ENCODE measurements at regions not wholly inside any gene's neighbourhood (a gene's known extent, or its start where the extent isn't known, plus 50 kb on each side); places are given as distances from the start of the nearest gene placed in this dataset.

DNA sequence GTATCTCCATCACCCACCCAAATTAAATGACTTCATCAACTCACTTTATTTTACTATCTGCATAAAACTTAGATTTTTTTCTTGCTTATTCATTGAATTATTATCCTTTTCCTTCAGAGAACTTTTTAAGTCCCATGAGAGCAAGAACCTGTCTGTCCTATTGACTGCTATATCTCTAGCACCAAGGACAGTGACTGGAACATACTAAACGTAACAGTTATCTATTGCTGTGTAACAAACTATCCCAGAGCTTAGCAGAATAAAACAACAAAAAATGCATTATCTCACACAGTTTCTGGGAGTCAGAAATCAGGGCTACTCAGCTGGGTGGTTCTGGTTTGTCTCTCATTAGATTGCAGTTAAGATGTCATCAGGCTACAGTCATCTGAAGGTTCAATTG, 401.7 kb upstream of the AUTS2 start:
- H3K4me3 ChIP-seq (ENCODE audit: low read depth, low read length), result no peak overlapping the region
- H3K27me3 ChIP-seq (ENCODE audit: control insufficient read depth, insufficient read depth, low read length), result no peaks in the 10 kb centered on the region
- no peaks in the 10 kb centered on the region for H3K36me3 ChIP-seq (ENCODE audit: control insufficient read depth, insufficient read depth, low read length)
- DNase-seq (ENCODE audit: low read depth), result no peak
- TF ChIP-seq, protein P1, sequence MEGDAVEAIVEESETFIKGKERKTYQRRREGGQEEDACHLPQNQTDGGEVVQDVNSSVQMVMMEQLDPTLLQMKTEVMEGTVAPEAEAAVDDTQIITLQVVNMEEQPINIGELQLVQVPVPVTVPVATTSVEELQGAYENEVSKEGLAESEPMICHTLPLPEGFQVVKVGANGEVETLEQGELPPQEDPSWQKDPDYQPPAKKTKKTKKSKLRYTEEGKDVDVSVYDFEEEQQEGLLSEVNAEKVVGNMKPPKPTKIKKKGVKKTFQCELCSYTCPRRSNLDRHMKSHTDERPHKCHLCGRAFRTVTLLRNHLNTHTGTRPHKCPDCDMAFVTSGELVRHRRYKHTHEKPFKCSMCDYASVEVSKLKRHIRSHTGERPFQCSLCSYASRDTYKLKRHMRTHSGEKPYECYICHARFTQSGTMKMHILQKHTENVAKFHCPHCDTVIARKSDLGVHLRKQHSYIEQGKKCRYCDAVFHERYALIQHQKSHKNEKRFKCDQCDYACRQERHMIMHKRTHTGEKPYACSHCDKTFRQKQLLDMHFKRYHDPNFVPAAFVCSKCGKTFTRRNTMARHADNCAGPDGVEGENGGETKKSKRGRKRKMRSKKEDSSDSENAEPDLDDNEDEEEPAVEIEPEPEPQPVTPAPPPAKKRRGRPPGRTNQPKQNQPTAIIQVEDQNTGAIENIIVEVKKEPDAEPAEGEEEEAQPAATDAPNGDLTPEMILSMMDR (IDR thresholded peaks at IDR 0.05; ENCODE audit: insufficient read depth, low read length, poor library complexity, severe bottlenecking), result no peak

DNA sequence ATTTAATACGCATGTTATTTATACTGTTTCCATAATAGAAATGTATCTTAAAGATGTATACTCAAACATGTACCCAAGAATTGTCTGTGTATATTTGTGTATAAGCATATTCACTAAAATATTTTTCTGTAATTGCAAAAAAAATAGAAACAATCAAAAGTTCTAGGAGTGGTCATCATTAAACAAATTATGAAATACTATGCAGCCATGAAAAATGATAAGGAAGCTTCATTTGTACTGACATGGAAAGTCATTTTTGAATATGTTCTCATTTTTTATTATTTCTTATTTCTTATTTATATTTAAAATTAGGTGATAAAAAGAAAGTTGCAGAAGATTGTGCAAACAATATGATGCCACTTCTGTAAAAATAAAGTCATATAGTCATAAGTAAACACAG, 400.0 kb upstream of the AUTS2 start:
- DNase-seq (ENCODE audit: low read depth), result no peak
- Histone ChIP-seq H3K4me3 (ENCODE audit: low read depth, low read length) (no peak overlapping the region), H3K27me3 (ENCODE audit: control insufficient read depth, insufficient read depth, low read length) (no peaks in the 10 kb centered on the region), H3K36me3 (ENCODE audit: control insufficient read depth, insufficient read depth, low read length) (no peaks in the 10 kb centered on the region)
- TF ChIP-seq, protein P1 (IDR thresholded peaks at IDR 0.05; ENCODE audit: insufficient read depth, low read length, poor library complexity, severe bottlenecking), result no peak

DNA sequence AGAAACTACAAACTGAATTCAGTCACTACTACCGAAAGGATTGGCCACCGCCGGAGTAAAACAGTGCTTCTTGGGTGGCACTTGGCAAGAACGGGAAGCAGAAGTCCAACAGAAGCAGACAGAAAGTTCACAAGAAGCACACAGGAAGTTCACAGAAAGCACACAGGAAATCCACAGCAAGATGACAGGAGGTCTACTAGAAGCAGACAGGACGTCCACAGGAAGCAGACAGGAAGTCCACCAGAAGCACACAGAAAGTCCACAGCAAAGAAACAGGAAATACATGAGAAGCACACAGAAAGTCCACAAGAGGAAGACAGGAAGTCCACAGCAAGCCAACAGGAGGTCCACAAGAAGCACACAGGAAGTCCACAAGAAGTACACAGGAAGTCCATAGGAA, 399.2 kb upstream of the AUTS2 start:
- DNase-seq (ENCODE audit: low read depth), result no peak
- TF ChIP-seq, protein P1 (IDR thresholded peaks at IDR 0.05; ENCODE audit: insufficient read depth, low read length, poor library complexity, severe bottlenecking), result no peak
- H3K36me3 ChIP-seq (ENCODE audit: control insufficient read depth, insufficient read depth, low read length), result no peaks in the 10 kb centered on the region
- H3K27me3 ChIP-seq (ENCODE audit: control insufficient read depth, insufficient read depth, low read length), result no peaks in the 10 kb centered on the region
- no peak overlapping the region for H3K4me3 ChIP-seq (ENCODE audit: low read depth, low read length)

DNA sequence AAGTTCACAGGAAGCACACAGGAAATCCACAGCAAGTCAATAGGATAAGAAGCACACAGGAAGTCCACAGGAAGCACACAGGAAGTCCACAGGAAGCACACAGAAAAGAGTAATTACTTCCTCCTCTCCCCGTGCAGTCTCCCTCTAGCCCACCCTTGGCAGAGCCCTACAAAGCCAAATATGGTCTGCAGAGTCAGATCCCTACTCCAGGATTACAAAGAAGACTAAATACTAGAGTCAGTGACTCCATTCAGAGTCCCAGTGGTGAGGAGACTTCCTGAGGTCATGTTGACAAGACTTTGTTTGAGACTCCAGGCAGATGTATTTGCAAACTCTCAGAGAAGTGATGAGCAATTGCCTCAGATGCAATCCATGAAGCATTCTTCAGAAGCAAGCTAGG, 398.6 kb upstream of the AUTS2 start:
- Histone ChIP-seq H3K4me3 (ENCODE audit: low read depth, low read length) (no peak overlapping the region), H3K36me3 (ENCODE audit: control insufficient read depth, insufficient read depth, low read length) (no peaks in the 10 kb centered on the region), H3K27me3 (ENCODE audit: control insufficient read depth, insufficient read depth, low read length) (no peaks in the 10 kb centered on the region)
- TF ChIP-seq, protein P1 (IDR thresholded peaks at IDR 0.05; ENCODE audit: insufficient read depth, low read length, poor library complexity, severe bottlenecking), result no peak
- DNase-seq (ENCODE audit: low read depth), result no peak

DNA sequence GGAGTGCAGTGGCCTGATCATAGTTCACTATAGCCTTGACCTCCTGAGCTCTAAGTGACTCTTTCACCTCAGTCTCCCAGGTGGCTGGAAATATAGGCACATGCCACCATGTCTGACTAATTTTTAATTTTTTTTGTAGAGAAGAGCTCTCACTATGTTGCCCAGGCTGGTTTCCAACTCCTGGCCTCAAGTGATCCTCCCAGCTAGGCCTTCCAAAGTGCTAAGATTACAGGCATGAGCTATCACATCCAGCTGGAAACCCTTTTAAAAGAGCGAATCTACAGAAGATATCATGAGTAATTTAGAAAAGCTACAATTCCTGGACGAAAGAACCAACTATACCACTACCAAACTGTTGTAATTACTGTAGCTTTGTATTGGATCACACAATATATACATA, 394.4 kb upstream of the AUTS2 start:
- no peaks in the 10 kb centered on the region for H3K36me3 ChIP-seq (ENCODE audit: control insufficient read depth, insufficient read depth, low read length)
- TF ChIP-seq, protein P1 (IDR thresholded peaks at IDR 0.05; ENCODE audit: insufficient read depth, low read length, poor library complexity, severe bottlenecking), result no peak
- no peak overlapping the region for H3K4me3 ChIP-seq (ENCODE audit: low read depth, low read length)
- DNase-seq (ENCODE audit: low read depth), result no peak
- H3K27me3 ChIP-seq (ENCODE audit: control insufficient read depth, insufficient read depth, low read length), result no peaks in the 10 kb centered on the region

DNA sequence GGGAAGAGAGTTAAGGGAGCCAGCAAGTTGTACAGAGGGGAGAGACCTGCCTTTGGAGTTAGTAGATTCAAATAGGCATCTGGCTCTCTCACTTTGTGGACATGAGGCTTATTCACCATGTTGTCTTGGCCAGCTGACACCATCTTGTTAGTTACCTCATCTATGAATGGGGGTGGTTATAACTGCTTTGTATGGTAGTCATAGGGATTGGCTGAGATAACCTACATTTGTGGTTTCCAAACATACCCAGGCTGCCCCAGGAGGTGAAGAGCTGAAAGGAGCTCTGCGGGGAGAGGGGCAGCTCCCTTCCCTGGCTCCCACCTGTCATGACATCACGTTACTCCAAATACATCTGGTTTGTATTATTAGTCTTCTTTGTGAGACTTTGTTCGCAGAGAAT, 393.3 kb upstream of the AUTS2 start:
- TF ChIP-seq, protein P1 (IDR thresholded peaks at IDR 0.05; ENCODE audit: insufficient read depth, low read length, poor library complexity, severe bottlenecking), result no peak
- DNase-seq (ENCODE audit: low read depth), result no peak
- H3K36me3 ChIP-seq (ENCODE audit: control insufficient read depth, insufficient read depth, low read length), result no peaks in the 10 kb centered on the region
- H3K4me3 ChIP-seq (ENCODE audit: low read depth, low read length), result no peak overlapping the region
- H3K27me3 ChIP-seq (ENCODE audit: control insufficient read depth, insufficient read depth, low read length), result no peaks in the 10 kb centered on the region
